Bronchial epithelial cell (primary cell): ENCODE measurements at regions not wholly inside any gene's neighbourhood (a gene's known extent, or its start where the extent isn't known, plus 50 kb on each side); places are given as distances from the start of the nearest gene placed in this dataset.

ENCODE experiments used
- DNase-seq: peaks from one replicate; pipeline ENCODE4 v3.0.0-alpha.2; 2010; ENCODE audit warnings: low read depth
- FAIRE-seq: peaks from 2 replicates; lab custom pipeline; 2011; peaks lifted over from hg19 to GRCh38; lab: Jason Lieb, UNC
- H3K27me3 ChIP-seq: 2 replicates; pipeline ENCODE4 v1.5.1; 2011; ENCODE audit warnings: low read length; ENCODE audit not compliant: control insufficient read depth, insufficient read depth
- H3K36me3 ChIP-seq: 2 replicates; pipeline ENCODE4 v1.5.1; 2011; ENCODE audit warnings: low read length; ENCODE audit not compliant: control insufficient read depth, insufficient read depth
- H3K4me3 ChIP-seq: 2 replicates; pipeline ENCODE4 v1.5.1; 2011; ENCODE audit warnings: mild to moderate bottlenecking, low read depth, low read length, control low read depth
- TF ChIP-seq, protein P1 (sequence below): IDR thresholded peaks from 2 replicates; pipeline ENCODE4 v1.5.1; 2011; ENCODE audit warnings: mild to moderate bottlenecking, moderate library complexity, low read length, control low read depth, inconsistent platforms; ENCODE audit not compliant: insufficient read depth, severe bottlenecking

GRCh38 chr4:63460075-63460474 is 949.2 kb downstream of the TECRL start:
- no peaks in the 10 kb centered on the region for H3K36me3 ChIP-seq
- H3K4me3 ChIP-seq = no peak overlapping the region
- TF ChIP-seq, protein P1, sequence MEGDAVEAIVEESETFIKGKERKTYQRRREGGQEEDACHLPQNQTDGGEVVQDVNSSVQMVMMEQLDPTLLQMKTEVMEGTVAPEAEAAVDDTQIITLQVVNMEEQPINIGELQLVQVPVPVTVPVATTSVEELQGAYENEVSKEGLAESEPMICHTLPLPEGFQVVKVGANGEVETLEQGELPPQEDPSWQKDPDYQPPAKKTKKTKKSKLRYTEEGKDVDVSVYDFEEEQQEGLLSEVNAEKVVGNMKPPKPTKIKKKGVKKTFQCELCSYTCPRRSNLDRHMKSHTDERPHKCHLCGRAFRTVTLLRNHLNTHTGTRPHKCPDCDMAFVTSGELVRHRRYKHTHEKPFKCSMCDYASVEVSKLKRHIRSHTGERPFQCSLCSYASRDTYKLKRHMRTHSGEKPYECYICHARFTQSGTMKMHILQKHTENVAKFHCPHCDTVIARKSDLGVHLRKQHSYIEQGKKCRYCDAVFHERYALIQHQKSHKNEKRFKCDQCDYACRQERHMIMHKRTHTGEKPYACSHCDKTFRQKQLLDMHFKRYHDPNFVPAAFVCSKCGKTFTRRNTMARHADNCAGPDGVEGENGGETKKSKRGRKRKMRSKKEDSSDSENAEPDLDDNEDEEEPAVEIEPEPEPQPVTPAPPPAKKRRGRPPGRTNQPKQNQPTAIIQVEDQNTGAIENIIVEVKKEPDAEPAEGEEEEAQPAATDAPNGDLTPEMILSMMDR = no peak
- no peak for FAIRE-seq
- DNase-seq = no peak
- no peaks in the 10 kb centered on the region for H3K27me3 ChIP-seq

- H3K36me3 ChIP-seq = no peaks in the 10 kb centered on the region
- H3K27me3 ChIP-seq = no peaks in the 10 kb centered on the region
- H3K4me3 ChIP-seq = no peak overlapping the region
- FAIRE-seq = no peak
- DNase-seq = no peak
- TF ChIP-seq, protein P1 = no peak
Observed at GRCh38 chr4:63459329-63459728, 949.9 kb downstream of the TECRL start.

DNA sequence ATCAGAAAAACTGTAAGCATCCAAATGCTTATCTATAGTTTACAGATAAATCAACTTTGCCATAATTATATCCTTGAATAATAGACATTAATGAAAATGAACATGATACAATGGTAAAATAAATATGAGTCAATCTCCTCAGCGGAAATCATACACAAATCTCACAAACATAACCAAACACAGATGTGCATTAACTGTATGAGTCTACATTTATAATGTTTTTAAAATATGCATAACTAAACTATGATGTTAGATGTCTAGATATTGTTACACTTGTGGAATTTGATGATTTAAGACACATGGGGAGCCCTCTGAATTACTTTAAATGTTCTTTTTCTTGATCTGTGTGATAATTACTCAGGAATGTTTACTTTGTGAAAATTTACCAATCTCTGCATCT is 951.2 kb downstream of the TECRL start:
- TF ChIP-seq, protein P1 = no peak
- H3K27me3 ChIP-seq = no peaks in the 10 kb centered on the region
- DNase-seq (no peak), FAIRE-seq (no peak)
- no peaks in the 10 kb centered on the region for H3K36me3 ChIP-seq
- no peak overlapping the region for H3K4me3 ChIP-seq

DNA sequence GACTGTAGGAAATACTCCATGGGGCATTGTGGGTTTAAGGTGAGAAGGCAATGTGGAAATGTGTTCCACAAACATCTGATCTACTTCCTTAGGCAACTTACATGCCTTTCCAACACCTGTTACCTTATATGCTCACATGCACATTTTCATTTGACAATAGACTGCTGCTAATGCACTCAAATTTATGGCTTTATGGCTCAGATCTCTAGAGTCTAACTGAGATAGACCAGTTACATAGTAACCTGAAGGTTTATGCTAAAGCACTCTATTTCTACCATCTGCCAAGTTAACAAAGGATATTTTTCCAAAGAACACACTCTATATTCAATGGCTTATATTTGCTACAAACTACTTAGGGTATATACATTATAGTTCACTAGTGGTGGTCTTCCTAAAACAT is 969.0 kb downstream of the TECRL start:
- TF ChIP-seq, protein P1 = no peak

DNA sequence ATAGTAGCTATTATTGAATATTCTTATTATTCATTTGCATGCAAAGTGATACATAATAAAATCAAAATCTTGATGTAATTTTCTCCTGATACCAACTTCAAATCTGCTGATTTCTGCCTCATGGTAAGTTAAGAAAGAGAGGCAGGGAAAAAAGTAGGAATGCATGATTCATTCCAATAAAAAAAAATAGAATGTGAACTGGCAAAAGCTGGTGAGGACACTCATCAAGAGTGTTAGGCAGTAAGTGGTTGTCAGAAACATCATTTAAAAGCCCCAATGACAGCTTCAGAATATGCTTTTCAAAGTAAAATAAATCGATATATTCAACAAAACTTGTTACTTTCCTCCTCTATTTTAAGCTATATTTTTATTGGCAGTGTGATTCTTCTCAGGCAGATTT is 979.1 kb downstream of the TECRL start:
- DNase-seq (peak; percentile 0), FAIRE-seq (no peak)
- no peaks in the 10 kb centered on the region for H3K36me3 ChIP-seq
- TF ChIP-seq, protein P1 = no peak
- no peaks in the 10 kb centered on the region for H3K27me3 ChIP-seq
- no peak overlapping the region for H3K4me3 ChIP-seq

More for the DNA sequence above, 969.0 kb downstream of the TECRL start:
- H3K36me3 ChIP-seq = no peaks in the 10 kb centered on the region
- no peaks in the 10 kb centered on the region for H3K27me3 ChIP-seq
- FAIRE-seq (no peak), DNase-seq (no peak)
- no peak overlapping the region for H3K4me3 ChIP-seq

GRCh38 chr4:63396269-63396668 is 1013.0 kb downstream of the TECRL start:
- TF ChIP-seq, protein P1 = no peak
- Histone ChIP-seq H3K4me3 (no peak overlapping the region), H3K27me3 (no peaks in the 10 kb centered on the region), H3K36me3 (no peaks in the 10 kb centered on the region)
- no peak for FAIRE-seq
- DNase-seq = no peak
